OCI-LY3 (cell line): ENCODE measurements at regions not wholly inside any gene's neighbourhood (a gene's known extent, or its start where the extent isn't known, plus 50 kb on each side); places are given as distances from the start of the nearest gene placed in this dataset.

Experiments used
- H2AFZ ChIP-seq: fragments of 200-600, 300-600 bp; shearing (Covaris generic); 2 replicates; pipeline ENCODE4 v1.6.0; 2014; ENCODE audit warnings: antibody characterized with exemption, low read depth, low read length
- H3K27ac ChIP-seq: fragments of 200-600, 300-600 bp; sonication (generic); 2 replicates; pipeline ENCODE4 v1.5.1; 2014; ENCODE audit warnings: mild to moderate bottlenecking, low read length, moderate library complexity, mixed read lengths
- H3K27me3 ChIP-seq: fragments of 200-600, 300-600 bp; sonication (generic); 2 replicates; pipeline ENCODE4 v1.6.1; 2014; ENCODE audit warnings: low read depth, low read length, mixed read lengths
- H3K36me3 ChIP-seq: fragments of 200-600, 300-600 bp; sonication (generic); replicated peaks from 2 replicates; pipeline ENCODE3; 2014; ENCODE audit warnings: low read depth, low read length, mixed read lengths
- H3K4me1 ChIP-seq: fragments of 300-600, 200-600 bp; sonication (generic); 2 replicates; pipeline ENCODE4 v1.6.1; 2014; ENCODE audit warnings: low read length, mixed read lengths
- H3K4me2 ChIP-seq: fragments of 200-600, 300-600 bp; sonication (generic); 2 replicates; pipeline ENCODE4 v1.6.1; 2014; ENCODE audit warnings: low read length, mixed read lengths
- H3K4me3 ChIP-seq: fragments of 300-600, 200-600 bp; sonication (generic); 2 replicates; pipeline ENCODE4 v1.5.1; 2014; ENCODE audit warnings: antibody characterized with exemption, mild to moderate bottlenecking, low read length, moderate library complexity
- H3K79me2 ChIP-seq: fragments of 300-600, 200-600 bp; shearing (Covaris generic); 2 replicates; pipeline ENCODE4 v1.6.1; 2014; ENCODE audit warnings: mild to moderate bottlenecking, low read length, mixed read lengths
- H3K9ac ChIP-seq: fragments of 300-600, 200-600 bp; shearing (Covaris generic); 2 replicates; pipeline ENCODE4 v1.6.0; 2014; ENCODE audit warnings: mild to moderate bottlenecking, low read length, moderate library complexity
- H3K9me3 ChIP-seq: fragments of 200-600, 300-600 bp; shearing (Covaris generic); 2 replicates; pipeline ENCODE4 v1.6.1; 2014; ENCODE audit warnings: low read length, mixed read lengths; ENCODE audit not compliant: insufficient read depth
- H4K20me1 ChIP-seq: fragments of 200-600, 300-600 bp; sonication (generic); 2 replicates; pipeline ENCODE4 v1.6.1; 2016; ENCODE audit warnings: low read length, mixed read lengths; ENCODE audit not compliant: insufficient read depth
- CTCF ChIP-seq: fragments of 200-600, 300-600 bp; sonication (generic); IDR thresholded peaks from 2 replicates; pipeline ENCODE4 v1.5.1; 2014; ENCODE audit warnings: antibody characterized with exemption, low read length, low read depth
- EZH2phosphoT487 ChIP-seq: fragments of 200-600 bp; shearing (Covaris generic); IDR thresholded peaks from 2 replicates; pipeline ENCODE4 v1.6.1; 2018; ENCODE audit warnings: antibody characterized with exemption, mixed run types, low read depth

GRCh38 chr9:10703139-10703538, 90.3 kb upstream of the PTPRD start:
- H3K4me2 ChIP-seq, result no peak overlapping the region
- H3K4me1 ChIP-seq, result no peaks in the 10 kb centered on the region
- no peak overlapping the region for H3K9ac ChIP-seq
- no peaks in the 10 kb centered on the region for H4K20me1 ChIP-seq
- H2AFZ ChIP-seq, result no peak overlapping the region
- TF ChIP-seq CTCF, result no peak
- no peak overlapping the region for H3K27ac ChIP-seq
- no peaks in the 10 kb centered on the region for H3K36me3 ChIP-seq
- no peaks in the 10 kb centered on the region for H3K79me2 ChIP-seq
- no peaks in the 10 kb centered on the region for H3K9me3 ChIP-seq
- no peaks in the 10 kb centered on the region for H3K27me3 ChIP-seq
- no peak overlapping the region for H3K4me3 ChIP-seq

GRCh38 chr9:10704720-10705119, 91.9 kb upstream of the PTPRD start:
- Histone ChIP-seq H3K4me1 (no peaks in the 10 kb centered on the region), H2AFZ (no peak overlapping the region), H3K9ac (no peak overlapping the region), H3K27me3 (no peaks in the 10 kb centered on the region), H3K27ac (no peak overlapping the region), H3K79me2 (no peaks in the 10 kb centered on the region), H3K4me3 (no peak overlapping the region), H3K4me2 (no peak overlapping the region), H4K20me1 (no peaks in the 10 kb centered on the region), H3K36me3 (no peaks in the 10 kb centered on the region), H3K9me3 (no peaks in the 10 kb centered on the region)
- no peak for TF ChIP-seq EZH2phosphoT487

- H2AFZ ChIP-seq, result no peak overlapping the region
- no peaks in the 10 kb centered on the region for H3K79me2 ChIP-seq
- TF ChIP-seq EZH2phosphoT487 (no peak), CTCF (no peak)
- H3K9me3 ChIP-seq, result no peaks in the 10 kb centered on the region
- no peaks in the 10 kb centered on the region for H3K27me3 ChIP-seq
- H3K27ac ChIP-seq, result no peak overlapping the region
- H3K36me3 ChIP-seq, result no peaks in the 10 kb centered on the region
- H4K20me1 ChIP-seq, result no peaks in the 10 kb centered on the region
- no peak overlapping the region for H3K4me3 ChIP-seq
- H3K4me1 ChIP-seq, result no peaks in the 10 kb centered on the region
- H3K9ac ChIP-seq, result no peak overlapping the region
- H3K4me2 ChIP-seq, result no peak overlapping the region
Observed at GRCh38 chr9:10705383-10705782, 92.6 kb upstream of the PTPRD start.

GRCh38 chr9:10706788-10707187, 94.0 kb upstream of the PTPRD start:
- Histone ChIP-seq H3K4me1 (no peaks in the 10 kb centered on the region), H3K27me3 (no peaks in the 10 kb centered on the region), H3K4me3 (no peak overlapping the region), H3K9me3 (no peaks in the 10 kb centered on the region), H3K79me2 (no peaks in the 10 kb centered on the region), H3K4me2 (no peak overlapping the region), H4K20me1 (no peaks in the 10 kb centered on the region), H3K36me3 (no peaks in the 10 kb centered on the region), H2AFZ (no peak overlapping the region), H3K27ac (no peak overlapping the region), H3K9ac (no peak overlapping the region)
- TF ChIP-seq EZH2phosphoT487, result no peak
- TF ChIP-seq CTCF, result no peak

- no peak overlapping the region for H3K27ac ChIP-seq
- H3K4me2 ChIP-seq, result no peak overlapping the region
- H3K9me3 ChIP-seq, result no peaks in the 10 kb centered on the region
- H3K4me1 ChIP-seq, result no peaks in the 10 kb centered on the region
- H3K9ac ChIP-seq, result no peak overlapping the region
- H3K36me3 ChIP-seq, result no peaks in the 10 kb centered on the region
- no peak overlapping the region for H2AFZ ChIP-seq
- TF ChIP-seq EZH2phosphoT487 (no peak), CTCF (no peak)
- H3K4me3 ChIP-seq, result no peak overlapping the region
- no peaks in the 10 kb centered on the region for H4K20me1 ChIP-seq
- no peaks in the 10 kb centered on the region for H3K27me3 ChIP-seq
- no peaks in the 10 kb centered on the region for H3K79me2 ChIP-seq
Observed at GRCh38 chr9:10721301-10721700, 108.5 kb upstream of the PTPRD start.
